PC-9 (cell line): ENCODE measurements at regions not wholly inside any gene's neighbourhood (a gene's known extent, or its start where the extent isn't known, plus 50 kb on each side); places are given as distances from the start of the nearest gene placed in this dataset.

ENCODE experiments used
- EZH2 ChIP-seq: fragments of 200-600 bp; sonication (generic); IDR thresholded peaks from 2 replicates; pipeline ENCODE4 v1.8.0; 2017; ENCODE audit warnings: antibody characterized with exemption, low read depth
- TF ChIP-seq, protein P1 (sequence below): fragments of 200-600 bp; sonication (generic); conservative IDR thresholded peaks from 2 replicates; pipeline ENCODE4 v1.6.1; 2017; ENCODE audit warnings: mixed run types, antibody characterized with exemption, mild to moderate bottlenecking, moderate library complexity

DNA sequence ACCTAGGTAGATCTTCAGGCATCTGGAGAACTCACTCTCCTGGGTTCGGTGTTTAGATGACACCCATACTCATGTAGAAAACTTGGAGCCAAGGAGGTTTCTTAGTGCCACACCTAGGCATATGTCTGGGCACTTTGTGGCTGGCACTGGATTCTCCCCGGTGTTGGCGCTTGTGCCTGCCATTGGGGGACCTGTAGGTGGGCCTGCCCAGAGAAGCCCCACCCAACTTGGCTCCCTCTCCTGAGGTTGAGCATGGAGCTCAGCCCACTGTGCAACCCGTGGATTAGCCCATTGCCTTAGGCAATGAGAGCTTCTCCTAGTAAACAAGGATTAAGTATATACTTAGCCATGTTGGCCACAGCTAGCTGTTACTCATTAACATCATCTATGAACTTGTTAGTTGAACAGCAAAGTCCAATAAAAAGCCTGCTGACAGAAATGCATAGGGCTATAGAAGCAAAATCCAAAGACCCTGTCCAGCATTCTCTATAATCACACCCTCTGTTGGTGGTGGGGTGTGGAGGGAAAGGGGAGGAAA is 335.5 kb upstream of the CHORDC1 start:
- TF ChIP-seq, protein P1, sequence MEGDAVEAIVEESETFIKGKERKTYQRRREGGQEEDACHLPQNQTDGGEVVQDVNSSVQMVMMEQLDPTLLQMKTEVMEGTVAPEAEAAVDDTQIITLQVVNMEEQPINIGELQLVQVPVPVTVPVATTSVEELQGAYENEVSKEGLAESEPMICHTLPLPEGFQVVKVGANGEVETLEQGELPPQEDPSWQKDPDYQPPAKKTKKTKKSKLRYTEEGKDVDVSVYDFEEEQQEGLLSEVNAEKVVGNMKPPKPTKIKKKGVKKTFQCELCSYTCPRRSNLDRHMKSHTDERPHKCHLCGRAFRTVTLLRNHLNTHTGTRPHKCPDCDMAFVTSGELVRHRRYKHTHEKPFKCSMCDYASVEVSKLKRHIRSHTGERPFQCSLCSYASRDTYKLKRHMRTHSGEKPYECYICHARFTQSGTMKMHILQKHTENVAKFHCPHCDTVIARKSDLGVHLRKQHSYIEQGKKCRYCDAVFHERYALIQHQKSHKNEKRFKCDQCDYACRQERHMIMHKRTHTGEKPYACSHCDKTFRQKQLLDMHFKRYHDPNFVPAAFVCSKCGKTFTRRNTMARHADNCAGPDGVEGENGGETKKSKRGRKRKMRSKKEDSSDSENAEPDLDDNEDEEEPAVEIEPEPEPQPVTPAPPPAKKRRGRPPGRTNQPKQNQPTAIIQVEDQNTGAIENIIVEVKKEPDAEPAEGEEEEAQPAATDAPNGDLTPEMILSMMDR, result no peak
- TF ChIP-seq EZH2, result no peak
